HG02885 (cell line): ENCODE measurements at regions not wholly inside any gene's neighbourhood (a gene's known extent, or its start where the extent isn't known, plus 50 kb on each side); places are given as distances from the start of the nearest gene placed in this dataset.
A peak's percentile ranks its signal among the peaks of the same experiment; 100 is the strongest.

ENCODE experiments used
- ATAC-seq: cut with Tn5 transposase; IDR thresholded peaks from one replicate; pipeline ENCODE4 v1.9.1; 2021; ENCODE audit warnings: mild to moderate bottlenecking; ENCODE audit not compliant: unreplicated experiment, poor library complexity

DNA sequence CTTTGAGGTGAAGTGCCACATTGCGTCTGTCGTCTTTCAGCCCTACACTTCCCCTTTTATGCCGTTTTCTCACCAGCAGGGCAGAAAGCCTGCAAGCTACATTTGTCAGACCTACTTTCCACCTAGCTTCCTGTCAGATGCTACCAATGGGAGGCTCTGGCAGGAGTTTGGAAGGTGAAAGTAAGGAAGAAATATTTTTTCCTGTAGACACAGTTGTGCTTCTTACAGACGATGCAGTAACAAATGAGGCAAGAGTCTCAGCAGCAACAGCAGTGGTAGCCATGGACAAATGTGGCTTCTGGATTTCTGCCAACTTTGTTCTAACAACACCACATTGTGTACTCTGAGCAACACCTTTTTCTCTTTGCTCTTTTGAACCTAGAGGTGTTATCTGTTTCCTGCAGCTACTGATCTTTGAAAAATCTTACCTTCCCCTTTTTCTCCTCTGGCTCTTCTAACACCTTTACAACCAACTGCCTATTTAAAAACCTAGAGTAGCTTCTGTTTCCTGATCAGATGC lies 70.6 kb upstream of the STT3B start:
- peak; percentile 91 for ATAC-seq

DNA sequence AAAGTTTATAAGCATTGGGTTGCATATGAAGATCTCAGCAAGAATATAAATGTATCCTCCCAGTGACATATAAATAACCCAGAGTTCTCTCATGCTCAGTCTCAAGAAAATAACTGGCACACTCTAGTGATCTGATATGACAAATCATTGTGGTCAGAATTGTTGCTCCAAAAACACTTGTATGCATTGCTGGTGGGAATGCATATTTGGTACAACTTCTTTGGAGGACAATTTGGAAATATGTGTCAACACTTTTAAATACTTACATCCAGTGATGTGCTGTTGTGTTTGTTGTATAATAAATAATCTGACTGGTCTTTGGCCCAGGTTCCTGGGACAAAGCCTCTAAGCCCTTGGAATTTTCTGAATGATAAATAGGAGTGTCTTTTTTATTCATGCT lies 66.7 kb upstream of the STT3B start:
- ATAC-seq, result no peak

DNA sequence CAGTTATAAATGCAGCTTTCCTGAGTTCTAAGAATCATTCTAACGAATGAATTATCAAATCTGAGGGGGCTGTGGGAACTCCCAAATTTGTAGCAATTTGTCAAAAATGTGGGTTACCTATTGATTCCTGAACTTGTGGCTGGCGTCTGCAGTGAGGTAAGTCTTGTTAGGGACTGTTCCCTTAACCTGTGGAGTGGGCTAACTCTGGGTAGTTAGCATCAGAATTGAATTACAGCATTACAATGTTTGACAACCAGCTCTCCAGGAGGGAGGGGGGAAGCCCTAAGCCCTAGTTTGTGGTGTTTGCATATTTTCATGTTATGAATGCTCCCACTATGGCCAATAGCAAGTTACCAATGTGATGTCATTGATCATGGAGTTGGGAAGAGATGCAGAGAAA lies 65.9 kb upstream of the STT3B start:
- no peak for ATAC-seq

DNA sequence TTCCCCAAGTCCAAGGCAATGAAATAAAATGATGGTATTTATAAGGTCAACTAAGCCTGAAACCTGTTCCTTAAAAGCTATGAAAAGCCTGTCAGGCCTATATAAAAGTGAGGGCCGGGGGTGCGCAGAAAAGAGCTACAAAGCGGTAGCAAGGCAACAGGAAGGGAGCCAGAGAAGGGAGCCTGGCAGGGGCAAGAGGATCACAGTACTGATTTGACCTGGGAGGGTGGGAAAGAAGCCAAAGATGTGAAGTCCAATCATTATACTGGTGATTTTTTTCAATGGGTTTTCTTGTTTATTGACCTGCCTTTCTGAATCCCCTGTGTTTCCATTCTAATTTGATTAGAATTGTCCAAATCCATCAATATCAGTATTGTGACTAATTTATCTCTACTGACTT lies 64.3 kb upstream of the STT3B start:
- ATAC-seq, result no peak

DNA sequence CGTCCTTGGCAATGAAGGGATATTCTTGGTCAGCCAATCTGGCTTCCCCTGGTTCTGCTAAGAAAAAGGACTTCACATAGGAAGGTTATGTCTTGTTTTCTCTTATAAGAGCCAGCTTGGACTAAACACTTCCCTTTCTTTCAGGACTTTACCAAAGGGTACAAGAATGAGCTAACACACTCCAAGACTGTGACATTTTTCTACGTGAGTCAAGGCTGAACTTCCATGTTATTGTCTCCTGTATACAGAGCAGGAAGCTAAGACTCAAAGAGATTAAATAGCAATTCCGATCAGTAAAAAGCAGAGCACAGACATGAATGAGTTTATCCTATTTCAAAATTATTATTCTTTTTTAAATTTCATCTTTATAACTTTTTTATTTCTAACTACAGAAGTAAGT lies 63.3 kb upstream of the STT3B start:
- no peak for ATAC-seq

DNA sequence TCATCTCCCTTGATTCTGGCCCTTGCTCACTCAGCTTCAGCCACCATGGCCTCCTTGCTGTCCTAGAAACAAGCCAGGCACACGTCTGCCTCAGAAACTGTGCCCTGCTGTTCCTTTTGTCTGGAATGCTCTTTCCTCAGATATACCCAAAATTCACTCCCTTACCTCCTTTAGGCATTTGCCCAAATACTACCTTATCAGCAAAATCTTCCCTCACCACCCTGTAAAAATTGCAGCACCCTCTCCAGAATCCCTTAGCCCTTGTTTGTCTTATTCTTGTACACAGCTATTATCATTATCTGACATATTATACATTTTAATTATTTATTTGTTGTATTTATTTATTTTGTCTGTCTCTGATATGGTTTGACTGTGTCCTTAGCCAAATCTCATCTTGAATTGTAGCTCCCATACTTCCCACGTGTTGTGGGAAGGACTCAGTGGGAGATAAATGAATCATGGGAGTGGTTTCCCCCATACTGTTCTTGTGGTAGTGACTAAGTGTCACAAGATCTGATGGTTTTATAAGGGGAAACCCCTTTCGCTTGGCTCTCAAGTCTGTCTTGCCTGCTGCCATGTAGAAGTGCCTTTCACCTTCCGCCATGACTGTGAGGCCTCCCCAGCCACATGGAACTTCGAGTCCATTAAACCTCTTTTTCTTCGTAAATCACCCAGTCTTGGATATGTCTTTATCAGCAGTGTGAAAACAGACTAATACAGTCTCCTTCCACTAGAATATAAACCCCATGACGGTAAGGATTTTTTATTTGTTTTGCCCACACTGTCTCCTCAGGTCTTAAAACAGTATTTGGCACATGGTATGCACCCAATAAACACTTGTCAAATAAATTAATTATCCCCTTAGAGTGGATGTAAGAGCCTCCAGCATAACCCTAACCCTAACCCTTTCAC lies 60.0 kb upstream of the STT3B start:
- ATAC-seq, result no peak

DNA sequence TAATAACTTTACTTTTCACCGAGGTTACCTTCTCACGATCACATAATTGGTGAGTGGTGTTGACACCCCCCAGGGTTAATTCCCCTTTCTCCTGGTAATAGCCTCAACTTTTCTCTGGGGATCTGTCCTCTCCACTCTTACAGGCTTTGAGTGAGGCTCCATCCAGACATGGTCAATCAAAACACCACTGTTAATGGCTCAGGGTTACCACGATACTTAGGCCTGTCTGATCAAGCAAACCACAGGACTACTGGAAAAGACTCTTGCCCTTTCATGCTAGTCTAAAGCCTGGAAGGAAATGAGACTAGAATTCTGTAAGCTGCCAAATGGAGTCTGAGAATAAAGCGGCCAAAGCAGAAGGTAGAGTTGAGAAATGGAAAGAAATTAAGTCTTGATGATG lies 56.5 kb upstream of the STT3B start:
- ATAC-seq, result no peak

DNA sequence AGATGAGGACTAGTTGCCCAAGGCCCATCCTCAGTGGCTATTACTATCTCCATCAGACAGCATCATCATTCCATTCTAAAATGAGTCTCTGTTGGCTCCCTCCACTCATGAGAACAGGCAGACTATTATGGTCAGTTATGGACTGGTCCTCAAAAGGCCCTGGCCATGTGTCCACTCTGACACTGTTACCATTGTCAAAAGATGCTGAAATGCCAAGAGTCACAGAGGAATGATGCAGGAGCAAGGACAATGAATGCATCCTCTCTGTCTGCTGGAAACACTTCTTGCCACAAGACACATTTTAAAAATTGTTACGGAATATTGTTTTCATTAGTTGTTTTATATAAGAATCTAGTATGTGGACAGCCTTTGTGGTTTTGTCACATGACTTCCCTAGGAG lies 53.3 kb upstream of the STT3B start:
- no peak for ATAC-seq

DNA sequence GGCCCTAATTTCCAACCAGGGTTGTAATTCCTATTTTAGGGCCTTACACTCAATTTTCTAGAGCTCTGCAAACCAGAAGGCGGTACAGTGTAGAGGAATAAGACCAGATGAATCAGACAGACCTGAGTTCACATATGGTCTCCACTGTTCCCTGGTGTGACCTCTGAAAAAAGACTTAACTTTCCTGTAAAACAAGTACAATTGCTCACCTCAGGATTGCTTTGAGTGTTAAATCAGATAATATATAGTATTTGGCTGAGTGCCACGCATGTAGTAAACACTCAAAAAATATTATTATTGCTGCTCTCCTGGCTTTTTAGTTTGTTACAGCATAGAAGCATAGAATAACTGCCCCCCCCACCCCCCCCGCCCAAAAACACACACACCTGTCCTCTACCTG lies 51.0 kb upstream of the STT3B start:
- ATAC-seq, result no peak

DNA sequence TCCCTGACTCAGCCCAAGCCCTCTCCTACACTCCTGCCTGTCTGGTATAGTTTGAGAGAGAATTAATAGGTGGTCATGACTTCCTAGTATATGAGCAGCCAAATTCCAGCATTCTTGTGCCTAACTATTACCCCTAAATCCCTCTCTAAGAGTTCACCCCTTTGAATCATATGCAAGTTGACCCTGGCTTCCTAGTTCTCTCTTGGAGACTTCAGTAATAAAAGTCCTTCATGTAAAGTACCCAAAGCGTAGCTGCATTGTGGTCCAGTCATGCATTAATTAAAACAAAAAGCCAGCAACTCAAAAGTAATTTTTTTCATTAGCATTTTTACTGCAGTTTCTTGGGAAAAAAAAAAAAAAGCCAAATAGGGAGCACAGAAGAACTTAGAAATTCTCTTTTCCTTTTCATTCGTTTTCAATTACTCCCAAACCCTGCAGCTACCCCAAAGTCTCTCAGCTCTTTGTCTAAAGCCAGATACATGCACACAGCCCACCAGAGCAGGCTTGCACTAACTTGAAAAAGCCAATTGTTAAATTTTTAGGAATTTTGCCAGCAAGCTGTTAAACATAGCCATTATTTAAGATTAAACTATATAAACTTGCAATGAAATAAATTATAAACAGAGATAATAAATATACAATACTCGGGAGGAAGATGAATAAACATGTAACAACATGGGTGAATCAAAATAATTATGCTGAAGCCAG lies 50.1 kb upstream of the STT3B start:
- no peak for ATAC-seq
